Neutrophil (primary cell): ENCODE measurements at regions not wholly inside any gene's neighbourhood (a gene's known extent, or its start where the extent isn't known, plus 50 kb on each side); places are given as distances from the start of the nearest gene placed in this dataset.

Experiments used
- H3K27ac ChIP-seq: fragments of 200-600 bp; sonication (generic); 2 replicates; pipeline ENCODE4 v1.5.1; 2016; ENCODE audit warnings: mild to moderate bottlenecking, moderate library complexity
- H3K27me3 ChIP-seq: fragments of 200-600 bp; sonication (generic); 2 replicates; pipeline ENCODE4 v1.6.0; 2016; ENCODE audit warnings: mild to moderate bottlenecking
- H3K36me3 ChIP-seq: fragments of 200-600 bp; sonication (generic); 2 replicates; pipeline ENCODE4 v1.5.1; 2017
- H3K4me1 ChIP-seq, 2 experiments: fragments of 200-600 bp in 1 of 2; sonication (generic) in 1 of 2; 1 replicate in 1 of 2; 2 replicates in 1 of 2; pipeline versions ENCODE4 v1.5.1 to v1.6.1; 2013 to 2016; ENCODE audit warnings: low read depth in 1 of 2, low read length in 1 of 2, mild to moderate bottlenecking in 1 of 2, moderate library complexity in 1 of 2; ENCODE audit not compliant: control insufficient read depth in 1 of 2, insufficient read depth in 1 of 2
- H3K4me3 ChIP-seq, 2 experiments: fragments of 200-600 bp in 1 of 2; sonication (generic) in 1 of 2; 1 replicate in 1 of 2; 2 replicates in 1 of 2; pipeline ENCODE4 v1.5.1; 2013 to 2016; ENCODE audit warnings: low read depth in 1 of 2, low read length in 1 of 2, mild to moderate bottlenecking in 1 of 2, moderate library complexity in 1 of 2
- H3K9me3 ChIP-seq: fragments of 200-600 bp; sonication (generic); 2 replicates; pipeline ENCODE4 v1.5.1; 2016
- CTCF ChIP-seq: fragments of 200-600 bp; sonication (generic); IDR thresholded peaks from 2 replicates; pipeline ENCODE4 v1.5.1; 2016; ENCODE audit warnings: antibody characterized with exemption

- Histone ChIP-seq H3K4me1 (no peaks in the 10 kb centered on the region), H3K27ac (no peak overlapping the region), H3K36me3 (no peaks in the 10 kb centered on the region), H3K9me3 (no peaks in the 10 kb centered on the region), H3K27me3 (peaks cover 25% of the 10 kb centered on the region), H3K4me3 (no peak overlapping the region)
- TF ChIP-seq CTCF = no peak
Observed at GRCh38 chr2:45237850-45238542, 228.7 kb upstream of the SIX2 start.

GRCh38 chr2:45237128-45237527, 227.9 kb upstream of the SIX2 start:
- H3K4me1 ChIP-seq = no peaks in the 10 kb centered on the region
- H3K4me3 ChIP-seq = no peak overlapping the region
- no peaks in the 10 kb centered on the region for H3K36me3 ChIP-seq
- no peak for TF ChIP-seq CTCF
- H3K27me3 ChIP-seq = peaks cover 25% of the 10 kb centered on the region
- no peaks in the 10 kb centered on the region for H3K9me3 ChIP-seq
- H3K27ac ChIP-seq = no peak overlapping the region

GRCh38 chr2:45236268-45236667, 227.0 kb upstream of the SIX2 start:
- H3K36me3 ChIP-seq = no peaks in the 10 kb centered on the region
- H3K27ac ChIP-seq = no peak overlapping the region
- H3K4me1 ChIP-seq = no peaks in the 10 kb centered on the region
- H3K27me3 ChIP-seq = peaks cover 20% of the 10 kb centered on the region
- no peaks in the 10 kb centered on the region for H3K9me3 ChIP-seq
- no peak overlapping the region for H3K4me3 ChIP-seq
- no peak for TF ChIP-seq CTCF

GRCh38 chr2:45233301-45233700, 224.0 kb upstream of the SIX2 start:
- no peaks in the 10 kb centered on the region for H3K36me3 ChIP-seq

GRCh38 chr2:45232818-45233217, 223.6 kb upstream of the SIX2 start:
- Histone ChIP-seq H3K4me1 (no peaks in the 10 kb centered on the region), H3K27me3 (peaks cover 9% of the 10 kb centered on the region), H3K4me3 (no peak overlapping the region), H3K9me3 (no peaks in the 10 kb centered on the region), H3K36me3 (no peaks in the 10 kb centered on the region), H3K27ac (no peak overlapping the region)
- no peak for TF ChIP-seq CTCF

More at GRCh38 chr2:45233301-45233700, 224.0 kb upstream of the SIX2 start:
- Histone ChIP-seq H3K4me3 (no peak overlapping the region), H3K9me3 (no peaks in the 10 kb centered on the region), H3K27me3 (peaks cover 14% of the 10 kb centered on the region), H3K4me1 (no peaks in the 10 kb centered on the region), H3K27ac (no peak overlapping the region)
- no peak for TF ChIP-seq CTCF
